A673 (cell line): ENCODE measurements at regions not wholly inside any gene's neighbourhood (a gene's known extent, or its start where the extent isn't known, plus 50 kb on each side); places are given as distances from the start of the nearest gene placed in this dataset.

Experiments
- EZH2 ChIP-seq: fragments of 200-600 bp; sonication (generic); IDR thresholded peaks from 2 replicates; pipeline ENCODE4 v1.6.1; 2017; ENCODE audit warnings: borderline replicate concordance, low read depth, mild to moderate bottlenecking, mixed read lengths, antibody characterized with exemption, low read length; ENCODE audit not compliant: poor library complexity, severe bottlenecking
- TF ChIP-seq, protein P1 (sequence below): fragments of 300-800, 200-600 bp; sonication (generic); conservative IDR thresholded peaks from 2 replicates; pipeline ENCODE4 v1.5.1; 2017; ENCODE audit warnings: low read depth, mild to moderate bottlenecking, antibody characterized with exemption, low read length, moderate library complexity, mixed read lengths

- TF ChIP-seq EZH2: no peak
- TF ChIP-seq, protein P1, sequence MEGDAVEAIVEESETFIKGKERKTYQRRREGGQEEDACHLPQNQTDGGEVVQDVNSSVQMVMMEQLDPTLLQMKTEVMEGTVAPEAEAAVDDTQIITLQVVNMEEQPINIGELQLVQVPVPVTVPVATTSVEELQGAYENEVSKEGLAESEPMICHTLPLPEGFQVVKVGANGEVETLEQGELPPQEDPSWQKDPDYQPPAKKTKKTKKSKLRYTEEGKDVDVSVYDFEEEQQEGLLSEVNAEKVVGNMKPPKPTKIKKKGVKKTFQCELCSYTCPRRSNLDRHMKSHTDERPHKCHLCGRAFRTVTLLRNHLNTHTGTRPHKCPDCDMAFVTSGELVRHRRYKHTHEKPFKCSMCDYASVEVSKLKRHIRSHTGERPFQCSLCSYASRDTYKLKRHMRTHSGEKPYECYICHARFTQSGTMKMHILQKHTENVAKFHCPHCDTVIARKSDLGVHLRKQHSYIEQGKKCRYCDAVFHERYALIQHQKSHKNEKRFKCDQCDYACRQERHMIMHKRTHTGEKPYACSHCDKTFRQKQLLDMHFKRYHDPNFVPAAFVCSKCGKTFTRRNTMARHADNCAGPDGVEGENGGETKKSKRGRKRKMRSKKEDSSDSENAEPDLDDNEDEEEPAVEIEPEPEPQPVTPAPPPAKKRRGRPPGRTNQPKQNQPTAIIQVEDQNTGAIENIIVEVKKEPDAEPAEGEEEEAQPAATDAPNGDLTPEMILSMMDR: no peak
Measured at GRCh38 chr11:41848349-41848748, 388.9 kb upstream of the LRRC4C start.
